ENCODE measurements at regions not wholly inside any gene's neighbourhood (a gene's known extent, or its start where the extent isn't known, plus 50 kb on each side); places are given as distances from the start of the nearest gene placed in this dataset.

DNA sequence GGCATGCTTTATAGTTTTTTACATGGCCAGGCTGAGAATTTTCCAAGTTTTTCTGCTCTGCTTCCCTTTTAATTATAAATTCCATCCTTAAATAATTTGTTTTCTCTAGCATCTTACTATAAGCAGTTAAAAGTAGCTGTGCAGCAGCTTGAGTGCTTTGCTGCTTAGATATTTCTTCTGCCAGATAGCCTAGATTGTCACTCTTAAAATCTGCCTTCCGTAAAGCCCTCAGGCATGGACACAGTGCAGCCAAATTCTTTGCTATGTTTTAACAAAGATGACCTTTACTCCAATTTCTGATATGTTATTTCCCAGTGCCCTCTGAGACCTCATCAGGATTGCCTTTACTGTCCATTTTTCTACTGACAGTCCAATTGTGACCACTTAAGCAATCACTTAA lies 92.6 kb upstream of the SGK1 start:
- TF ChIP-seq POLR2AphosphoS5 (IDR thresholded peaks at IDR 0.05) (no peak), POLR2A (IDR thresholded peaks at IDR 0.05) (no peak)
- TF ChIP-seq, protein P1, sequence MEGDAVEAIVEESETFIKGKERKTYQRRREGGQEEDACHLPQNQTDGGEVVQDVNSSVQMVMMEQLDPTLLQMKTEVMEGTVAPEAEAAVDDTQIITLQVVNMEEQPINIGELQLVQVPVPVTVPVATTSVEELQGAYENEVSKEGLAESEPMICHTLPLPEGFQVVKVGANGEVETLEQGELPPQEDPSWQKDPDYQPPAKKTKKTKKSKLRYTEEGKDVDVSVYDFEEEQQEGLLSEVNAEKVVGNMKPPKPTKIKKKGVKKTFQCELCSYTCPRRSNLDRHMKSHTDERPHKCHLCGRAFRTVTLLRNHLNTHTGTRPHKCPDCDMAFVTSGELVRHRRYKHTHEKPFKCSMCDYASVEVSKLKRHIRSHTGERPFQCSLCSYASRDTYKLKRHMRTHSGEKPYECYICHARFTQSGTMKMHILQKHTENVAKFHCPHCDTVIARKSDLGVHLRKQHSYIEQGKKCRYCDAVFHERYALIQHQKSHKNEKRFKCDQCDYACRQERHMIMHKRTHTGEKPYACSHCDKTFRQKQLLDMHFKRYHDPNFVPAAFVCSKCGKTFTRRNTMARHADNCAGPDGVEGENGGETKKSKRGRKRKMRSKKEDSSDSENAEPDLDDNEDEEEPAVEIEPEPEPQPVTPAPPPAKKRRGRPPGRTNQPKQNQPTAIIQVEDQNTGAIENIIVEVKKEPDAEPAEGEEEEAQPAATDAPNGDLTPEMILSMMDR (IDR thresholded peaks at IDR 0.05): no peak

All from prostate gland (tissue), 2 donors.